KMS-11 (cell line): ENCODE measurements at regions not wholly inside any gene's neighbourhood (a gene's known extent, or its start where the extent isn't known, plus 50 kb on each side); places are given as distances from the start of the nearest gene placed in this dataset.

Source experiments
- H2AFZ ChIP-seq: fragments of 200-600 bp; sonication (generic); 2 replicates; pipeline ENCODE4 v1.6.1; 2016; ENCODE audit warnings: antibody characterized with exemption, mixed run types, low read depth
- H3K27ac ChIP-seq: fragments of 200-600 bp; sonication (generic); 2 replicates; pipeline ENCODE4 v1.6.1; 2016; ENCODE audit warnings: mild to moderate bottlenecking, mixed run types
- H3K27me3 ChIP-seq: fragments of 200-600 bp; sonication (generic); 2 replicates; pipeline ENCODE4 v1.6.1; 2017; ENCODE audit warnings: mild to moderate bottlenecking, low read depth, mixed run types, moderate library complexity; ENCODE audit not compliant: insufficient read depth
- H3K36me3 ChIP-seq: fragments of 200-600 bp; sonication (generic); 2 replicates; pipeline ENCODE4 v1.6.1; 2017; ENCODE audit warnings: mild to moderate bottlenecking, mixed run types; ENCODE audit not compliant: insufficient read depth
- H3K4me1 ChIP-seq: fragments of 200-600 bp; sonication (generic); 2 replicates; pipeline ENCODE4 v1.6.1; 2016; ENCODE audit warnings: mild to moderate bottlenecking, low read depth, mixed run types; ENCODE audit not compliant: poor library complexity, severe bottlenecking
- H3K4me2 ChIP-seq: fragments of 200-600 bp; sonication (generic); 2 replicates; pipeline ENCODE4 v1.7.0; 2016; ENCODE audit warnings: mild to moderate bottlenecking, mixed run types
- H3K4me3 ChIP-seq: fragments of 200-600 bp; sonication (generic); IDR thresholded peaks from 2 replicates; pipeline ENCODE4 v1.6.1; 2017; ENCODE audit warnings: low read depth, low read length, mixed read lengths; ENCODE audit not compliant: insufficient read depth
- H3K79me2 ChIP-seq: fragments of 200-600 bp; sonication (generic); 2 replicates; pipeline ENCODE4 v1.6.1; 2016; ENCODE audit warnings: low read depth, mixed run types; ENCODE audit not compliant: insufficient read depth
- H3K9ac ChIP-seq: fragments of 200-600 bp; sonication (generic); 2 replicates; pipeline ENCODE4 v1.6.1; 2016; ENCODE audit warnings: mild to moderate bottlenecking, mixed run types
- H4K20me1 ChIP-seq: fragments of 200-600 bp; sonication (generic); 2 replicates; pipeline ENCODE4 v1.6.1; 2016; ENCODE audit warnings: mild to moderate bottlenecking, mixed run types; ENCODE audit not compliant: insufficient read depth
- TF ChIP-seq, protein P1 (sequence below): fragments of 200-600 bp; sonication (generic); conservative IDR thresholded peaks from 2 replicates; pipeline ENCODE4 v1.6.1; 2017; ENCODE audit warnings: low read depth, mild to moderate bottlenecking, antibody characterized with exemption, low read length, moderate library complexity, mixed read lengths

DNA sequence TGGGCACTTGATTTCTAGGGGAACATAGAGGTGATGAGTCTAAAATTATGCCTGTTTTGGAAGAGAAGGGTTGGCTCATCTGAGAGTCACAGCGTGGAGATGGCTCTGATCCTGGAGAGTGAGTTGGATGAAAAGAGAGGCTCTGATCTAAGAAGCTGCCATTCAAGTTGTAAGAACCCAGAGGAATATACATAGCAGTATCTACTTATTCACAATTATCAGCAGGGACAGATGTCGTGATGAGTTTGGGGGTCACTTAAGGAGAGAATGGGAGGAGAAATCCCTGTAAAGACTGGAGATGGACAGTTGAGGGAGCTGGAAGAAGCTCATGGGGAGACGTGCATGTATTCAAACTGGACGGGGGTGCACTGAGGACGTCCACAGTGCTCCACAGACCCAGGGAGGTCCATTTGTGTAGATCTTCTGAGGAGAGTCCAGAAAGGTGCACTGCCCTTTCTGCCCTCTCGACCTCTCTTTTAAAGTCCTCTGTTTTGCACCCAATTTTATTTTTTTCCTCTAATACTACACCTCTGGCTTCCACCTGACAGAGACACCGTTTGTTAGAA lies 124.7 kb upstream of the SSTR4 start:
- H3K27me3 ChIP-seq, result no peaks in the 10 kb centered on the region
- no peak overlapping the region for H3K9ac ChIP-seq
- no peaks in the 10 kb centered on the region for H3K79me2 ChIP-seq
- H2AFZ ChIP-seq, result no peak overlapping the region
- H3K27ac ChIP-seq, result no peak overlapping the region
- no peaks in the 10 kb centered on the region for H3K36me3 ChIP-seq
- H3K4me3 ChIP-seq, result no peak overlapping the region
- H3K4me1 ChIP-seq, result no peaks in the 10 kb centered on the region
- H3K4me2 ChIP-seq, result no peak overlapping the region
- TF ChIP-seq, protein P1, sequence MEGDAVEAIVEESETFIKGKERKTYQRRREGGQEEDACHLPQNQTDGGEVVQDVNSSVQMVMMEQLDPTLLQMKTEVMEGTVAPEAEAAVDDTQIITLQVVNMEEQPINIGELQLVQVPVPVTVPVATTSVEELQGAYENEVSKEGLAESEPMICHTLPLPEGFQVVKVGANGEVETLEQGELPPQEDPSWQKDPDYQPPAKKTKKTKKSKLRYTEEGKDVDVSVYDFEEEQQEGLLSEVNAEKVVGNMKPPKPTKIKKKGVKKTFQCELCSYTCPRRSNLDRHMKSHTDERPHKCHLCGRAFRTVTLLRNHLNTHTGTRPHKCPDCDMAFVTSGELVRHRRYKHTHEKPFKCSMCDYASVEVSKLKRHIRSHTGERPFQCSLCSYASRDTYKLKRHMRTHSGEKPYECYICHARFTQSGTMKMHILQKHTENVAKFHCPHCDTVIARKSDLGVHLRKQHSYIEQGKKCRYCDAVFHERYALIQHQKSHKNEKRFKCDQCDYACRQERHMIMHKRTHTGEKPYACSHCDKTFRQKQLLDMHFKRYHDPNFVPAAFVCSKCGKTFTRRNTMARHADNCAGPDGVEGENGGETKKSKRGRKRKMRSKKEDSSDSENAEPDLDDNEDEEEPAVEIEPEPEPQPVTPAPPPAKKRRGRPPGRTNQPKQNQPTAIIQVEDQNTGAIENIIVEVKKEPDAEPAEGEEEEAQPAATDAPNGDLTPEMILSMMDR, result no peak
- no peaks in the 10 kb centered on the region for H4K20me1 ChIP-seq

DNA sequence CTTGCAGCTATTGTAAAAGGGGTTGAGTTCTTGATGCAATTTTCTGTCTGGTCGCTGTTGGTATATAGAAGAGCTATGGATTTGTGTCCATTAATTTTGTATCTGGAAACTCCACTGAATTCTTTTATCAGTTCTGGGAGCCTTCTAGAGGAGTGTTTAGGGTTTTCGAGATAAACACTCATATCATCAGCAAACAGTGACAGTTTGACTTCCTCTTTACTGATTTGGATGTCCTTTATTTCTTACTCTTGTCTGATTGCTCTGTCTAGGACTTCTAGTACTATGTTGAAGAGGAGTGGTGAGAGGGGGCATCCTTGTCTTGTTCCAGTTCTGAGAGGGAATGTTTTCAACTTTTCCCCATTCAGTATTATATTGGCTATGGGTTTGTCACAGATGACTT lies 120.8 kb upstream of the SSTR4 start:
- H3K4me1 ChIP-seq, result no peaks in the 10 kb centered on the region
- TF ChIP-seq, protein P1, result no peak
- no peak overlapping the region for H3K4me3 ChIP-seq
- H3K4me2 ChIP-seq, result no peak overlapping the region
- no peaks in the 10 kb centered on the region for H4K20me1 ChIP-seq
- no peaks in the 10 kb centered on the region for H3K27me3 ChIP-seq
- H2AFZ ChIP-seq, result no peak overlapping the region
- no peak overlapping the region for H3K27ac ChIP-seq
- H3K36me3 ChIP-seq, result no peaks in the 10 kb centered on the region
- no peaks in the 10 kb centered on the region for H3K79me2 ChIP-seq
- no peak overlapping the region for H3K9ac ChIP-seq

DNA sequence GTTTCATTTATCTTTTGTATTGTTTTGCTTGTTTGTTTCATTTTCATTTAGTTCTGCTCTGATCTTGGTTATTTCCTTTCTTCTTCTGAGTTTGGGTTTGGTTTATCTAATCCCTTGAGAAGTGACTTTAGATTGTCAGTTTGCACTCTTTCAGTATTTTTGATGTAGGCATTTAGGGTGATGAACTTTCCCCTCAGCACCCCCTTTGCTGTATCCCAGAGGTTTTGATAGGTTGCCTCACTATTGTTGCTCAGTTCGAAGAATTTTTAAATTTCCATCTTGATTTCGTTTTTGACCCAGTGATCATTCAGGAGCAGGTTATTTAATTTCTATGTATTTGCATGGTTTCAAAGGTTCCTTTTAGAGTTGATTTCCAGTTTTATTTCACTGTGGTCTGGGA lies 119.6 kb upstream of the SSTR4 start:
- H3K4me2 ChIP-seq, result no peak overlapping the region
- TF ChIP-seq, protein P1, result no peak
- no peaks in the 10 kb centered on the region for H3K36me3 ChIP-seq
- no peaks in the 10 kb centered on the region for H3K79me2 ChIP-seq
- no peaks in the 10 kb centered on the region for H3K4me1 ChIP-seq
- H3K27ac ChIP-seq, result no peak overlapping the region
- H3K9ac ChIP-seq, result no peak overlapping the region
- H3K27me3 ChIP-seq, result no peaks in the 10 kb centered on the region
- H4K20me1 ChIP-seq, result no peaks in the 10 kb centered on the region
- no peak overlapping the region for H3K4me3 ChIP-seq
- H2AFZ ChIP-seq, result no peak overlapping the region

DNA sequence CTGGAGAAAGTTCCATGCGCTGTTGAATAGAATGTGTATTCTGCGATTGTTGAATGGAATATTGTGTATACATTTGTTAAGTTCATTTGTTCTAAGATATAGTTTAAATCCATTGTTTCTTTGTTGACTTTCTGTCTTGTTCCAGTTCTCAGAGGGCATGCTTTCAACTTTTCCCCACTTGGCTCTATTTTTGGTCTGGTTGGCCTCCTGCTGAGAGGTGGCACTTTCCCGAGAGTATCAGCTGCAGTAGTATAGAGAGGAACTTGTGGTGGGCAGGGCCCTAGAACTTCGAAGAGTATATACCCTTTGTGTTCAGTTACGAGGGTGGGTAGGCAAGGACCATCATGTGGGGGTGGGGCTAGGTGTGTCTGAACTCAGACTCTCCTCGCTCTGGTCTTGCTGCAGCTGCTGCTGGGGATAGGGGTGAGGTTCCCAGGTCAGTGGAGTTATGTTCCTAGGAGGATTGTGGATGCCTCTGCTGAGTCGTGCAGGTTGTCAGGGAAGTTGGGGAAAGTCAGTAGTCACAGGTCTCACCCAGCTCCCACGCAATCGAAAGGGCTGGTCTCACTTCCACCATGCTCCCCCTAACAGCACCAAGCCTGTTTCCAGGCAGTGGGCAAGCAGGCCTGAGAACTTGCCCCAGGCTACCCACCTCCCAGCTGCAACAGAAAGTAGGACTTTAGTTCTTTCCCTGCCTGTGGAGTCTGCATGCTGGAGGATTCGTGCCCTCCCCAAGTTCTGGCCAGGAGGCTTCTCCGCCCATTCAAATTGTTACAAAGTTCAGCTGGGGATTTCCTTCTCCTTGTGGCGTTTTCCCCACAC lies 118.9 kb upstream of the SSTR4 start:
- Histone ChIP-seq H3K27me3 (no peaks in the 10 kb centered on the region), H3K36me3 (no peaks in the 10 kb centered on the region), H2AFZ (no peak overlapping the region), H3K4me3 (no peak overlapping the region), H3K9ac (no peak overlapping the region), H3K4me2 (no peak overlapping the region), H3K79me2 (no peaks in the 10 kb centered on the region), H3K27ac (no peak overlapping the region), H3K4me1 (no peaks in the 10 kb centered on the region), H4K20me1 (no peaks in the 10 kb centered on the region)
- TF ChIP-seq, protein P1, result no peak
